Astrocyte (in vitro differentiated cells and primary cell): ENCODE measurements at regions not wholly inside any gene's neighbourhood (a gene's known extent, or its start where the extent isn't known, plus 50 kb on each side); places are given as distances from the start of the nearest gene placed in this dataset.

Experiments
- DNase-seq: peaks from one replicate; pipeline ENCODE4 v3.0.0-alpha.2; 2010; ENCODE audit warnings: low read depth
- FAIRE-seq: peaks from 2 replicates; lab custom pipeline; 2011; peaks lifted over from hg19 to GRCh38; lab: Jason Lieb, UNC
- H2AFZ ChIP-seq: 2 replicates; pipeline ENCODE4 v1.6.0; 2012; ENCODE audit warnings: low read depth, low read length, inconsistent platforms
- H3K27ac ChIP-seq: 2 replicates; pipeline ENCODE4 v1.5.1; 2011; ENCODE audit warnings: low read depth, low read length, inconsistent platforms
- H3K27me3 ChIP-seq: 2 replicates; pipeline ENCODE4 v1.6.0; 2011; ENCODE audit warnings: low read length, inconsistent platforms; ENCODE audit not compliant: insufficient read depth
- H3K36me3 ChIP-seq: 2 replicates; pipeline ENCODE4 v1.5.1; 2011; ENCODE audit warnings: low read length, inconsistent platforms; ENCODE audit not compliant: insufficient read depth
- H3K4me1 ChIP-seq: 2 replicates; pipeline ENCODE4 v1.5.1; 2011; ENCODE audit warnings: low read length, inconsistent platforms; ENCODE audit not compliant: insufficient read depth
- H3K4me2 ChIP-seq: 2 replicates; pipeline ENCODE4 v1.6.0; 2012; ENCODE audit warnings: low read length, inconsistent platforms
- H3K4me3 ChIP-seq: 2 replicates; pipeline ENCODE4 v1.5.1; 2011; ENCODE audit warnings: low read depth, mild to moderate bottlenecking, low read length, inconsistent platforms; ENCODE audit not compliant: insufficient read depth
- H3K79me2 ChIP-seq: 2 replicates; pipeline ENCODE4 v1.6.0; 2012; ENCODE audit warnings: mild to moderate bottlenecking, low read length, inconsistent platforms; ENCODE audit not compliant: insufficient read depth
- H3K9ac ChIP-seq: 2 replicates; pipeline ENCODE4 v1.6.0; 2012; ENCODE audit warnings: mild to moderate bottlenecking, low read length, inconsistent platforms
- H3K9me3 ChIP-seq: 2 replicates; pipeline ENCODE4 v1.5.1; 2012; ENCODE audit warnings: low read depth, mild to moderate bottlenecking, low read length, inconsistent platforms; ENCODE audit not compliant: insufficient read depth
- H4K20me1 ChIP-seq: 2 replicates; pipeline ENCODE4 v1.6.0; 2012; ENCODE audit warnings: low read length, inconsistent platforms; ENCODE audit not compliant: insufficient read depth
- H3K27ac Mint-ChIP-seq: one replicate; pipeline ENCODE4 v1.8.0; 2021; ENCODE audit warnings: mild to moderate bottlenecking, mixed read lengths; ENCODE audit not compliant: unreplicated experiment
- H3K27me3 Mint-ChIP-seq: one replicate; pipeline ENCODE4 v1.8.0; 2021; ENCODE audit warnings: low read depth, mixed read lengths; ENCODE audit not compliant: unreplicated experiment
- H3K36me3 Mint-ChIP-seq: one replicate; pipeline ENCODE4 v1.8.0; 2021; ENCODE audit warnings: low read depth, mixed read lengths; ENCODE audit not compliant: unreplicated experiment
- H3K4me1 Mint-ChIP-seq: one replicate; pipeline ENCODE4 v1.8.0; 2021; ENCODE audit warnings: low read depth, mixed read lengths; ENCODE audit not compliant: unreplicated experiment
- H3K4me3 Mint-ChIP-seq: one replicate; pipeline ENCODE4 v1.8.0; 2021; ENCODE audit warnings: mild to moderate bottlenecking, moderate library complexity, mixed read lengths; ENCODE audit not compliant: unreplicated experiment
- H3K9me3 Mint-ChIP-seq: one replicate; pipeline ENCODE4 v1.8.0; 2021; ENCODE audit warnings: mild to moderate bottlenecking, mixed read lengths; ENCODE audit not compliant: unreplicated experiment
- EZH2 ChIP-seq: IDR thresholded peaks from 2 replicates; pipeline ENCODE4 v1.6.1; 2012; ENCODE audit warnings: mild to moderate bottlenecking, low read length, inconsistent platforms; ENCODE audit not compliant: insufficient read depth
- TF ChIP-seq, protein P1 (sequence below): IDR thresholded peaks from 2 replicates; pipeline ENCODE4 v1.5.1; 2011; ENCODE audit warnings: low read depth, mild to moderate bottlenecking, inconsistent platforms, low read length, moderate library complexity; ENCODE audit not compliant: insufficient read depth

DNA sequence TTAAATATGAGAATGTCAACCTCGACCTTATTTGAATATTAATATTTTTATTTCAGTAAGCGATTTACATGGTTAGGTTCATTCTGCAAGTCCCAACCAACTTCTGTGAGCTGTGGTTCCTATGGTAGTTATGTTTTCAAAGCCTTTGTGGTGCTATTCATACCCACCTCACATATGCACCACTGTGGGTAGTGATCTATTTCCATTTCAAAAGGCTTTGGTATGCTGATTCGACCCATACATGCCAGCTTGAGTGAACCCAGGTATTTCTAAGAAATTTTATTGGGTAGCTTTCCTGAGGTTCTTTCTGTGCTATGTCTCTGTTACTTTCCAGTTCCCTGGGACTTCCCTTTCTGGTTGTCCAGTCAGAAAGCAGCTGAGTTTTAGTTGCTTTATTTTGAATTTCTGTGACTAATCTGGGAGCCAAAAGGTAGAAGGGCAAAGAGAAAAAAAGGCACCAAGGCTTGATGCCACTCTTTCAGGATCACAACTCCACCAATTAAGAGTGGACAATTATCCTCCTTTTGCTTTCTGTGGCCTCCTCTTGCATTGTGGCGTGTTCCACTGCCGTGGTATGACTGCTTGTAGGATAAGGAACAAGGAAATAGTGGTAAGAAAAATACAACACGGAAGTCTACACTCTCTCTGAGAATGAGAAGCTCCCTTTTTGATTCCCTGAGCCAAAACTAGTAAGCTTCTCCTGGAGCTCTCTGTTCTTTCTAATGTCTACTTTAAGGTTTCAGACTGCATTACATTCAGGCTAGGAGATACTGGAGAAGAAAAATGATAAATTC, 729.1 kb downstream of the NOVA1 start:
- Histone ChIP-seq H3K4me2 (no peak overlapping the region), H3K9ac (no peak overlapping the region), H3K79me2 (no peaks in the 10 kb centered on the region), H3K36me3 (no peaks in the 10 kb centered on the region), H3K4me3 (no peak overlapping the region), H3K27ac (no peak overlapping the region), H3K4me1 (no peaks in the 10 kb centered on the region), H3K27me3 (no peaks in the 10 kb centered on the region), H4K20me1 (no peaks in the 10 kb centered on the region), H3K9me3 (no peaks in the 10 kb centered on the region), H2AFZ (no peak overlapping the region)
- TF ChIP-seq, protein P1, sequence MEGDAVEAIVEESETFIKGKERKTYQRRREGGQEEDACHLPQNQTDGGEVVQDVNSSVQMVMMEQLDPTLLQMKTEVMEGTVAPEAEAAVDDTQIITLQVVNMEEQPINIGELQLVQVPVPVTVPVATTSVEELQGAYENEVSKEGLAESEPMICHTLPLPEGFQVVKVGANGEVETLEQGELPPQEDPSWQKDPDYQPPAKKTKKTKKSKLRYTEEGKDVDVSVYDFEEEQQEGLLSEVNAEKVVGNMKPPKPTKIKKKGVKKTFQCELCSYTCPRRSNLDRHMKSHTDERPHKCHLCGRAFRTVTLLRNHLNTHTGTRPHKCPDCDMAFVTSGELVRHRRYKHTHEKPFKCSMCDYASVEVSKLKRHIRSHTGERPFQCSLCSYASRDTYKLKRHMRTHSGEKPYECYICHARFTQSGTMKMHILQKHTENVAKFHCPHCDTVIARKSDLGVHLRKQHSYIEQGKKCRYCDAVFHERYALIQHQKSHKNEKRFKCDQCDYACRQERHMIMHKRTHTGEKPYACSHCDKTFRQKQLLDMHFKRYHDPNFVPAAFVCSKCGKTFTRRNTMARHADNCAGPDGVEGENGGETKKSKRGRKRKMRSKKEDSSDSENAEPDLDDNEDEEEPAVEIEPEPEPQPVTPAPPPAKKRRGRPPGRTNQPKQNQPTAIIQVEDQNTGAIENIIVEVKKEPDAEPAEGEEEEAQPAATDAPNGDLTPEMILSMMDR = no peak
- no peak for TF ChIP-seq EZH2
- Mint-ChIP-seq H3K9me3 (no peaks in the 10 kb centered on the region), H3K4me3 (no peak overlapping the region), H3K27ac (no peak overlapping the region), H3K36me3 (no peaks in the 10 kb centered on the region), H3K27me3 (peaks cover 3% of the 10 kb centered on the region), H3K4me1 (no peaks in the 10 kb centered on the region)
- FAIRE-seq = no peak
- no peak for DNase-seq

DNA sequence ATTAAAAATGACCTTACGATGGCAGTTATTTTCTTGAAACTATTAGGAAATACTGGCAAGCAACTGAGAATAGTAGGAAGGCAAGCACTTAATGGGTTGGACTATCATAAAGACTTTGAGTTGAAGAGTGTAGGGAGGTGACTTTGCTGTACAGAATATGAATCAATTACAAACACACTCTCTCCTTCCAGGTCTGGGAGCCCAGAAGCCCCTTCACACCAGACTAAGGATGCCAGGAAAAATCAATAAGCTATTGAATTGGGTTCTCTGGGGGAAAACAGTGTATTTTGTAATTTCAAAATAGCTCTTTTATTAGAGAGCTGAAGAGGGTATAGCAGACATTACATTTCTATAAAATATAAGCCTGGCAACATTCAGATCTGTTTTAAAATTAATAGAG, 736.4 kb downstream of the NOVA1 start:
- DNase-seq (no peak), FAIRE-seq (no peak)
- no peaks in the 10 kb centered on the region for H3K9me3 ChIP-seq
- no peak overlapping the region for H3K27ac Mint-ChIP-seq
- no peaks in the 10 kb centered on the region for H3K27me3 ChIP-seq
- no peak for TF ChIP-seq EZH2
- TF ChIP-seq, protein P1 = no peak
- H3K4me1 ChIP-seq = no peaks in the 10 kb centered on the region
- no peak overlapping the region for H3K4me2 ChIP-seq
- no peaks in the 10 kb centered on the region for H4K20me1 ChIP-seq
- H2AFZ ChIP-seq = no peak overlapping the region
- H3K4me3 Mint-ChIP-seq = no peak overlapping the region
- H3K36me3 Mint-ChIP-seq = no peaks in the 10 kb centered on the region
- H3K9ac ChIP-seq = no peak overlapping the region
- peaks cover 3% of the 10 kb centered on the region for H3K27me3 Mint-ChIP-seq
- no peaks in the 10 kb centered on the region for H3K79me2 ChIP-seq
- no peaks in the 10 kb centered on the region for H3K9me3 Mint-ChIP-seq
- H3K36me3 ChIP-seq = no peaks in the 10 kb centered on the region
- no peaks in the 10 kb centered on the region for H3K4me1 Mint-ChIP-seq
- H3K4me3 ChIP-seq = no peak overlapping the region
- H3K27ac ChIP-seq = no peak overlapping the region

DNA sequence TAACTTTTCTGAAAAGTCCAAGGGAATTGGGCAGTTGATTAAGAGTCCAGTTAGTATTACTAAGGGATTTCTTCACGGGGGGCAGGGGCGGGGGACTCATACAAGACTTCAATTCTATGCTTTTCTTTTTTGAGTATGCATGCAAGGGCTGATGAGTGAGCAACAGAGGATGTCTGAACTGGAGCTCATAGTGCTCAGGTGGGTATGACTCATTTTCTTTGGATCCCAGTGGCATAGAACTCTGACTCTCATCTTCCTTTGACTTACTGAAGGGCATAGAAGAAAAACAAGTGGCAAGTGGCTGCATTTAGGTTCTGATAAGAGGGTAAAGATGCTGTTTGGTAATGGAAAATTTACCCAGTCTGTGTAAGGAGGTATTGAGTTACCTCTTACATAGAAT, 749.2 kb downstream of the NOVA1 start:
- no peak overlapping the region for H3K9ac ChIP-seq
- H2AFZ ChIP-seq = no peak overlapping the region
- H3K4me1 ChIP-seq = no peaks in the 10 kb centered on the region
- Mint-ChIP-seq H3K27me3 (no peaks in the 10 kb centered on the region), H3K4me3 (no peak overlapping the region), H3K36me3 (no peaks in the 10 kb centered on the region), H3K4me1 (peaks cover 7% of the 10 kb centered on the region), H3K27ac (no peak overlapping the region), H3K9me3 (peaks cover 2% of the 10 kb centered on the region)
- no peak for TF ChIP-seq EZH2
- TF ChIP-seq, protein P1 = no peak
- no peaks in the 10 kb centered on the region for H4K20me1 ChIP-seq
- H3K79me2 ChIP-seq = no peaks in the 10 kb centered on the region
- DNase-seq = no peak
- H3K27ac ChIP-seq = no peak overlapping the region
- H3K9me3 ChIP-seq = no peaks in the 10 kb centered on the region
- H3K27me3 ChIP-seq = no peaks in the 10 kb centered on the region
- no peaks in the 10 kb centered on the region for H3K36me3 ChIP-seq
- FAIRE-seq = no peak
- H3K4me2 ChIP-seq = no peak overlapping the region
- no peak overlapping the region for H3K4me3 ChIP-seq
